Mesothelial cell of epicardium (in vitro differentiated cells): ENCODE measurements at regions not wholly inside any gene's neighbourhood (a gene's known extent, or its start where the extent isn't known, plus 50 kb on each side); places are given as distances from the start of the nearest gene placed in this dataset.

ENCODE experiments used
- DNase-seq, 2 experiments: peaks; one replicate each; pipeline ENCODE4 v3.0.0; 2021; ENCODE audit warnings: low spot score in 2 of 2; ENCODE audit not compliant: unreplicated experiment in 2 of 2
- H3K27ac Mint-ChIP-seq: 2 replicates; pipeline ENCODE4 v1.8.0; 2021; ENCODE audit warnings: mixed read lengths
- H3K27me3 Mint-ChIP-seq: 2 replicates; pipeline ENCODE4 v1.8.0; 2021; ENCODE audit warnings: low read depth, mixed read lengths
- H3K36me3 Mint-ChIP-seq: 2 replicates; pipeline ENCODE4 v1.8.0; 2021; ENCODE audit warnings: mixed read lengths
- H3K4me1 Mint-ChIP-seq: 2 replicates; pipeline ENCODE4 v1.8.0; 2021; ENCODE audit warnings: mixed read lengths
- H3K4me3 Mint-ChIP-seq: 2 replicates; pipeline ENCODE4 v1.8.0; 2021; ENCODE audit warnings: mild to moderate bottlenecking, moderate library complexity, mixed read lengths
- H3K9me3 Mint-ChIP-seq: 2 replicates; pipeline ENCODE4 v1.8.0; 2021; ENCODE audit warnings: mixed read lengths
- TF ChIP-seq, protein P1 (sequence below): fragments of 200-600 bp; sonication (generic); IDR thresholded peaks from one replicate; pipeline ENCODE4 v1.5.0; 2021; ENCODE audit warnings: antibody characterized with exemption; ENCODE audit not compliant: unreplicated experiment

DNA sequence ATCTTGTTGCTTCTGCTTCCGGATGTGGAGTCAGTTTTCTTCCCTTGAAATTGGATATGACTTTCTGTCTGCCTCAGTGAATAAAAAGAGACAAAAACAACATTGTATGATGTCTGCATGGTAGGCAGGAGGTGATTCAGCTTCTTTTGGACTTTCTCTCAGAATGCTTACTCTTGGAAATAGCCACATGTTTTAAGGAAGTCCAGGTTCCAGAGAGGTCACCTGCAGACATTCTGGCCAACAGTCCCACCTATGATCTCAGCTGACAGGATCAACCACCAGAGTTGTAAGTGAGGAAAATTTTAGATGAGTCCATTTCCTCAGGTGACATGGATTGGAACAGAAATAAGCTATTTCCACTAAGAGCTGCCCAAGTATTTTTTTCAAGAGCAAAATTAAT lies 508.7 kb upstream of the FAM98A start:
- Mint-ChIP-seq H3K27me3 (no peaks in the 10 kb centered on the region), H3K4me3 (no peak overlapping the region), H3K27ac (no peak overlapping the region), H3K4me1 (peaks cover 9% of the 10 kb centered on the region), H3K36me3 (no peaks in the 10 kb centered on the region), H3K9me3 (no peaks in the 10 kb centered on the region)
- TF ChIP-seq, protein P1, sequence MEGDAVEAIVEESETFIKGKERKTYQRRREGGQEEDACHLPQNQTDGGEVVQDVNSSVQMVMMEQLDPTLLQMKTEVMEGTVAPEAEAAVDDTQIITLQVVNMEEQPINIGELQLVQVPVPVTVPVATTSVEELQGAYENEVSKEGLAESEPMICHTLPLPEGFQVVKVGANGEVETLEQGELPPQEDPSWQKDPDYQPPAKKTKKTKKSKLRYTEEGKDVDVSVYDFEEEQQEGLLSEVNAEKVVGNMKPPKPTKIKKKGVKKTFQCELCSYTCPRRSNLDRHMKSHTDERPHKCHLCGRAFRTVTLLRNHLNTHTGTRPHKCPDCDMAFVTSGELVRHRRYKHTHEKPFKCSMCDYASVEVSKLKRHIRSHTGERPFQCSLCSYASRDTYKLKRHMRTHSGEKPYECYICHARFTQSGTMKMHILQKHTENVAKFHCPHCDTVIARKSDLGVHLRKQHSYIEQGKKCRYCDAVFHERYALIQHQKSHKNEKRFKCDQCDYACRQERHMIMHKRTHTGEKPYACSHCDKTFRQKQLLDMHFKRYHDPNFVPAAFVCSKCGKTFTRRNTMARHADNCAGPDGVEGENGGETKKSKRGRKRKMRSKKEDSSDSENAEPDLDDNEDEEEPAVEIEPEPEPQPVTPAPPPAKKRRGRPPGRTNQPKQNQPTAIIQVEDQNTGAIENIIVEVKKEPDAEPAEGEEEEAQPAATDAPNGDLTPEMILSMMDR: no peak
- no peak for DNase-seq

DNA sequence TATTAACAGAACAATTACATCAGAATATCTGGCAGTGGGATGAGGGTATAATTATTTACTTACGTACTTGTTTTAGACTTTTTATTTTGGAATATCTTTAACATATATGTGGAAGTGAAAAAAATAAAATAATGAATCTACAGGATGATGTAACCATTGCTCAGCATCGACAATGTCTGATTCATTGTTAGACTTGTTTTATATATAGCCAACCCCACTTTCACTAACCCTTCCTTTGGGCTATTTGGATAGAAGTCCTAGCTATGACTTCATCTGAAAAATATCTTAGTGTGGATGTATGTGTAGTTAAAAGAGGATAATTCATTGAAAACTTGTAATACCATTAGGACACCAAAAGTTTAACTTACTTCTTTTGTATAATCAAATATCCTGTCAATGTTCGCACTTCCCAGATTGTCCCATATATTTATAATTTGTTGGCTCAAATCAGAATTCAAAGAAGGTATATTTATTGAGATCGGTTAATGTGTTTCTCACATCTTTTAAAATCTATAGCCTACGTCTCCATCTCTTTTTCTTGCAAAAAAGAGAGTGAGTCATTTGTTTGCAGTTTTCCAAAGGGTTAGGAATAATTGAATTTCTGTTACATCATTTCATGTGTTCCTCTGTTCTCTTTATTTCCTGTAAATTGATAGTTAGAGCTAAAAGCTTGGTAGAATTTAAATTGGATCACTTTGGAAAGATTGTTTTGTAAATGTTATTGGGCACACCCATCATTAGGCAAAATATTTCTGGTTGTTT lies 506.1 kb upstream of the FAM98A start:
- Mint-ChIP-seq H3K27me3 (no peaks in the 10 kb centered on the region), H3K4me1 (peaks cover 10% of the 10 kb centered on the region)
- TF ChIP-seq, protein P1: no peak

DNA sequence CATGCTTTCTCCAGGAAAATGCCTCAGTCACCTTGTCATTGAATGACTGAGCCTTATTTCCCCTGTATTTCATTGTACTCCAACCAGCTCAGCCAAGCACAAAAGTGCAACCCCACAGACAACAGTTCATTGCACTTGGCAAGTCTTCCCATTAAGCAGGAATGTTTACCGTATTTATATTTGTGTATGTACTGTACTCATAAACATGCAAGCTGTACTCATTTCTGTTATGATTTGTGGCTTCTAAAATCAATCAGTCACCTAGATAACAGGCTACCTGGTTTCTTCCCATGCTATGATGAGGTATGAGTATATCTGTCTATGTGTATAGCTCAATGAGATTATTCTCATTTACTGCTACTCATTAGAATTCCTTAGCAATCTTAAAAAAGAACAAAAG lies 505.5 kb upstream of the FAM98A start:
- TF ChIP-seq, protein P1: no peak
- H3K4me1 Mint-ChIP-seq: peaks cover 11% of the 10 kb centered on the region
- no peak for DNase-seq
- peak overlapping the region; percentile 60 for H3K27ac Mint-ChIP-seq
- H3K4me3 Mint-ChIP-seq: no peak overlapping the region
- H3K27me3 Mint-ChIP-seq: no peaks in the 10 kb centered on the region
- H3K36me3 Mint-ChIP-seq: no peaks in the 10 kb centered on the region
- H3K9me3 Mint-ChIP-seq: no peaks in the 10 kb centered on the region

More for the DNA sequence above, 506.1 kb upstream of the FAM98A start:
- no peak for DNase-seq
- H3K9me3 Mint-ChIP-seq: no peaks in the 10 kb centered on the region
- H3K36me3 Mint-ChIP-seq: no peaks in the 10 kb centered on the region
- no peak overlapping the region for H3K4me3 Mint-ChIP-seq
- H3K27ac Mint-ChIP-seq: peak overlapping the region; percentile 60

DNA sequence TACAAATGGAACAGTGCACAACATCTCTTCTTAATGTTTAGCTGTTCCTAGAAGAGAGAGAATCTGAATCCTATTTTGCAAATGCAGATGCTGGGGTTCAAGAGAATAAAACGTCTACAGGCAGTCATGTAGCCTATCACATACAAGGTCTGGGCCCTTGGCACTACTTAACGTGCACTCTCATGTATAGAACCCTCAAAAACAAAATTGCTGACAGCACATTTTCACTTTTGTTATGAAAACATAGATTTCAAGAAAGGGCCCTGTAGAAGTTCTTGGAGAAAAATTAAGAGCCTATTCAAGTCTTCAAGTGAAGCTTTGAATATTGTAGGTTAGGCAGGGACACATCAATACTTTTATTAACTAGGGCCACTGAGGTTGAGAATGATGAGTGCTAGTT lies 504.3 kb upstream of the FAM98A start:
- peaks cover 11% of the 10 kb centered on the region for H3K4me1 Mint-ChIP-seq
- H3K36me3 Mint-ChIP-seq: no peaks in the 10 kb centered on the region
- TF ChIP-seq, protein P1: no peak
- H3K4me3 Mint-ChIP-seq: no peak overlapping the region
- H3K27me3 Mint-ChIP-seq: no peaks in the 10 kb centered on the region
- H3K9me3 Mint-ChIP-seq: no peaks in the 10 kb centered on the region
- H3K27ac Mint-ChIP-seq: no peak overlapping the region
- no peak for DNase-seq

DNA sequence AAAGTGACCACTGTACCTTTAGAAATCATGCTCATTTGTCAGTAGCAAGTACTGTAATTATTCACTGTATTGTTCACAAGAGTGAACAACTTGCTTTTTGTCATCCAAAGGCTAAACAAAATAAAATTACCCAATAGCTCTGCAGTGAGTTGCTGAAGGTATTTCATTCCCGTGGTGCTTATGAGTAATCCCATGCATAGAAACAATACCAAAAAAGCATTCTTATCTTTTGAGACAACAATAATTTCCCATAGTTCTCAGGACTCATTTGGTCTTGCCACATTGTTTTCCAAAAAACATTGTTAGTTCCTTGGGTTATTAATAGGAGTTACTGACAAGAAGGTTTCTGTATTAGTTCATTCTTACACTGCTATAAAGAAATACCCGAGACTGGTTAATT lies 503.2 kb upstream of the FAM98A start:
- H3K27me3 Mint-ChIP-seq: no peaks in the 10 kb centered on the region
- no peak for DNase-seq
- peaks cover 11% of the 10 kb centered on the region for H3K4me1 Mint-ChIP-seq
- H3K9me3 Mint-ChIP-seq: no peaks in the 10 kb centered on the region
- no peak overlapping the region for H3K4me3 Mint-ChIP-seq
- TF ChIP-seq, protein P1: no peak
- no peak overlapping the region for H3K27ac Mint-ChIP-seq
- H3K36me3 Mint-ChIP-seq: no peaks in the 10 kb centered on the region
